HFF-Myc (cell line): ENCODE measurements at regions not wholly inside any gene's neighbourhood (a gene's known extent, or its start where the extent isn't known, plus 50 kb on each side); places are given as distances from the start of the nearest gene placed in this dataset.

Experiments
- DNase-seq: peaks from one replicate; pipeline ENCODE4 v3.0.0-alpha.2; 2011; ENCODE audit warnings: low read depth; ENCODE audit errors: extremely low read depth
- H3K4me3 ChIP-seq: replicated peaks from 2 replicates; pipeline ENCODE4 v1.5.1; 2011; ENCODE audit warnings: low read depth, mild to moderate bottlenecking, control low read depth, low read length
- TF ChIP-seq, protein P1 (sequence below): IDR thresholded peaks from 2 replicates; pipeline ENCODE4 v1.5.1; 2012; ENCODE audit warnings: mild to moderate bottlenecking, low read depth, low read length, control low read depth; ENCODE audit errors: missing control alignments

DNA sequence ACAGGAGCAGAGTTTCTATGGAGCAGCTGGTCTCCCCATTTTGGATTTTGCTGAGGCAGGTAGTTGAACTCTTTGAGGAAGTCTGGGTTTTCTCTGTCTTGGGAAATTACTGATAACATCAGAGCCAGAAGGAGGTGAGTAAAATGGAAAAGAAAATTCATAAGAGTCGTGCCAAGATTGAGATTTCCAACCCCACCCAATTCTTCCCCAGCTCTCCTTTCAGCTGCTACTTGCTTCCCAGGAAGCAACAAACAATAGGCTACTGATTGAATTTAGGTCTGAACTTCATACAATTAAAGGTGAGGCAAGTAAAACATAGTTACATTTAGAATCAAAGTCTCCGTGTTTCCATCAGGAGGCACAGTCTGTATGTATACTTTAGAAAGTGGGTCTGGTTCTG lies 54.6 kb upstream of the EOLA2 start:
- TF ChIP-seq, protein P1, sequence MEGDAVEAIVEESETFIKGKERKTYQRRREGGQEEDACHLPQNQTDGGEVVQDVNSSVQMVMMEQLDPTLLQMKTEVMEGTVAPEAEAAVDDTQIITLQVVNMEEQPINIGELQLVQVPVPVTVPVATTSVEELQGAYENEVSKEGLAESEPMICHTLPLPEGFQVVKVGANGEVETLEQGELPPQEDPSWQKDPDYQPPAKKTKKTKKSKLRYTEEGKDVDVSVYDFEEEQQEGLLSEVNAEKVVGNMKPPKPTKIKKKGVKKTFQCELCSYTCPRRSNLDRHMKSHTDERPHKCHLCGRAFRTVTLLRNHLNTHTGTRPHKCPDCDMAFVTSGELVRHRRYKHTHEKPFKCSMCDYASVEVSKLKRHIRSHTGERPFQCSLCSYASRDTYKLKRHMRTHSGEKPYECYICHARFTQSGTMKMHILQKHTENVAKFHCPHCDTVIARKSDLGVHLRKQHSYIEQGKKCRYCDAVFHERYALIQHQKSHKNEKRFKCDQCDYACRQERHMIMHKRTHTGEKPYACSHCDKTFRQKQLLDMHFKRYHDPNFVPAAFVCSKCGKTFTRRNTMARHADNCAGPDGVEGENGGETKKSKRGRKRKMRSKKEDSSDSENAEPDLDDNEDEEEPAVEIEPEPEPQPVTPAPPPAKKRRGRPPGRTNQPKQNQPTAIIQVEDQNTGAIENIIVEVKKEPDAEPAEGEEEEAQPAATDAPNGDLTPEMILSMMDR: no peak

DNA sequence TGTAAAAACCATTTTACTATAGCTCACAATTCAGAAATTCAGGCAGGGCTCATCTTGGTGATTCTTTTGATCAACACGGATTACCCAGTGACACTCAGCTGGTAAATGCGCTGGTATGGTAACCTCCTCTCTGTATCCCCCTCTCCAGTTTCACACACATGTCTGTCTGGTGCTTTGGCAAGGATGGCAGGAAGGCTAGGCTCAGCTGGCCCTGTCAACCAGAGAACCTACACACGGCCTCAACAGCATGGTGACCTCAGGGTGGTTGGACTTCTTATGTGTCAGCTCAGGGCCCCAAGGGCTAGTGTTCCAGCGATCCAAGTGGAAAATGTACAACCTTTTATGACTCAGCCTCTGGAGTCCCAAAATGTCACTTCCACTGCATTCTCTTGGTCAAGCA lies 55.7 kb upstream of the EOLA2 start:
- no peak overlapping the region for H3K4me3 ChIP-seq
- TF ChIP-seq, protein P1: no peak
- DNase-seq: no peak

More for the DNA sequence above, 54.6 kb upstream of the EOLA2 start:
- DNase-seq: no peak
- H3K4me3 ChIP-seq: no peak overlapping the region

DNA sequence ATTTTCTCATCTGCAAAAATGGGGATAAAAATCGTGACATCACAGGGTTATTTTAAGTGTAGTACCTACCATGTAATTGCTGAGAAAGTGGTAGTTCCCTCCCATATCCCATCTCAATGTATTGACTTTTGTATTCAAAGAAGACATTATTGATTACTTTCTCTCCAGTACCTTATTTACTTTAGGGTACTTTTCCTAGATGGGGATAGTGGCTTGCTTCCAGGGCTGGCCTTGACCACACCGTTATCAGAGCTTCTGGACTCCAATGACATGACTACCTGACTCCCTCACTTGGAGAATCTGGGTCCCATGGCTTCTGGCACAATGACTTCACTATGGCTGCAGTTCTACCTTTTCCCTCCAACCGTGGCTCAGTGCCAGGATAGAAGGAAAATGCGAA lies 58.2 kb upstream of the EOLA2 start:
- DNase-seq: no peak
- TF ChIP-seq, protein P1: no peak
- H3K4me3 ChIP-seq: no peak overlapping the region

DNA sequence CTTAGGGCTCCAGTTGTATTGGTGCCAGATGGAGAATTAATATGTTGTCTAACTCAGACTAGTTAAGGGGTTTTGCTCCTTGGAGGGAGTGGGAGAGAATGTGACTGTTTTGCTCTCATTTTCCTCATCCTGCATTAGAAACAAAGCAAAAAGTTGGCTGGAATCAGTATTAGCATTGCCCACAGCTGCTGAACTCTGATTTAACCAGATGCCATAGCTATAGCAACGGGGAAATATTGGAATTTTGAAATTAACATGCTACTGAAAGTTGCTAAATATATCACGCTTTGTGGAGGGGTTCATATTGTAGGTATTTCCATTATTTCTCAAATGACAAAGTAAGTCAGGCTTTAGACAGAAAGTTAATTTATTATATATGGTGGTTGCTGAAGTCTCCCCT lies 66.7 kb upstream of the EOLA2 start:
- TF ChIP-seq, protein P1: no peak

DNA sequence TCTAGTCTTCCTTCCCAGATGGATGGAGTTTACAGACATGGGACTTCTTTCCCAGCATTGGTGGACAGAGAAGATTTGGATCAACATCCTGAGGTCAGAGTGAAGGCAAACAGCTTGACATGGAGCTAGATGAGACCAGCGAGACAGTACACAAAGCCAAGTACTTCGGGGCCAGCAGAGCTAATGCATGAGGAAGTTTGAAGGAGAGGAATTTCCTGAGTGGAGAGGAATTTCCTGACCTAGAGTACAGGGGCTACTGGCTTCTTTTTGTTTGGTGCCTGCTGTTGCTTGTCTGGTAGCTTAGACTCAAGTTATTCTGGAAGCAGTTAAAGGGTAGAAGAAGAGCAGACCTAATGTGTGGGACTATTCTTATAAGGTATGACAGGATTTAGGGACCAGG lies 69.1 kb upstream of the EOLA2 start:
- no peak for DNase-seq
- no peak overlapping the region for H3K4me3 ChIP-seq
- TF ChIP-seq, protein P1: no peak

More for the DNA sequence above, 66.7 kb upstream of the EOLA2 start:
- no peak for DNase-seq
- no peak overlapping the region for H3K4me3 ChIP-seq

DNA sequence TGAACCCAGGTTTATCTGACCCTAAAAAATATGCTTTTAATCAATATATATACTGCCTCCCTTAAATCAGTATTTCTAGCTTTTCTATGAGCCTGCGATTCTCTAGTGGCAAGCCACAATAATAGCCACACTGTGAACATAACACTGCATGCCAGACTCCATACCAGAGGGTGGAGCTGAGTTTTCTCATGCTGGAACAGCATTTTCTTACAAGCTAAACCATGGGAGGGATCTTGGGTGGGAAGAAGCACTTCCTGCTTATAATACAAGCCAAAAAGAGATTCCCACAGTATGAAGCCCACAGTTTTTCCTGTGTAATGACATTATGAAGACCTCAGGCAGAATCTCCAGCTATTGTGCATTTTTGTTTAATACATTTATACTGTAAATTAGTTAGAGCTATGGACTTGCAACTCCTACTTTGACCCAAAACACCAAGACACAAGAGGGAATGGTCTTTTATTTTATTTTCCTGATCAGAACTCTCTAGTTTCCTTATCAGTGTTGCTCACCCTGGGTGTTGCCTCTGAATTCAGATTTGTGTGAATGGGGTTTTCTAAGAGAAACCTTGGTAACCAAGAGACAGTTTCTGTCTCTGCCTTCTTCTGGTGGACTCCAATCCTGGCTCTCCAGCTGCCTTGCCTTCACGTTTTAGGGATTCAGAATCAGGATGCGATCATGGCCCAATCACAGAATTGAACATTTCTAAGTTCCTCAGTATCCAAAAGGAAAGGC lies 74.5 kb upstream of the EOLA2 start:
- no peak for DNase-seq
- TF ChIP-seq, protein P1: no peak
- H3K4me3 ChIP-seq: no peak overlapping the region

DNA sequence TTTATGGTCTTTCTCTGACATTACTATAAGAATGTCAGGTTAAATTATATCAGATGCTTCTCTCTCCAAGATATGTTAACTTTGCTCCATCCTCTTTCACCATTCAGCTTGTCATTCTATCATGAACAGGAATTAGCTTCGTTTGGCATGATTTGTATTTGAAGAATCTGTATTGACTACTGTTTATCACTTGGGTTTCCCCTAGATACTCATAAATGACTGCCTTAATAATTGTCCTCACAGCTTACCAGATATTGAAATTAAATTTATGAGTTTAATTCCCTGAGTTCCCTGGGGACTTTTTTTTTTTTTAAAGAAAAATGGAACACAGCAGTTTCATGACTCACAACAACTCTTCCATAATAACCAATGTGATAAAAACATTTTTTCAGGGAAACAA lies 76.2 kb upstream of the EOLA2 start:
- no peak overlapping the region for H3K4me3 ChIP-seq
- no peak for DNase-seq
- TF ChIP-seq, protein P1: no peak
